ENCODE measurements at regions not wholly inside any gene's neighbourhood (a gene's known extent, or its start where the extent isn't known, plus 50 kb on each side); places are given as distances from the start of the nearest gene placed in this dataset.

DNA sequence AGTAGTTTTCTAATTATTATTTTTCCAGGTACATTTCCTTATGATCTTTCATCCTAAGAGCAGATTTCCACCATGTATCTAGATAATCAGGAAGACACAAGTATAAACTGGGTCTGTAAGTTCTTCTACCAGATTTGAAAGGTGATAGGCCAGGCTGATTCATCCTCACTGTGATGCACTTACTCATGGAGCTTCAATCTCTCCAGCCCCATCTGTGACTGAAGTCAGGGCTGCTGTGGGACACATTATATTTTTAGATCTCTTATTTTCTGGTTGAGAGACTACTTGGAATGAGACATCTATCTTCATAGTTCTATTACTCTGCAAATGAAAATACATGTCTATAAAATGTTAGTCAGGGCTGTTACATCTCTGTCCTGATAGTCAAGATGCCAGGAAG lies 85.5 kb upstream of the SLC25A13 start:
- H3K23ac ChIP-seq (ENCODE audit: insufficient read length, low read depth, low read length): no peak overlapping the region
- no peaks in the 10 kb centered on the region for H3K23me2 ChIP-seq (ENCODE audit: insufficient read length, low read depth, low read length, poor library complexity, severe bottlenecking)
- H3K9me3 Mint-ChIP-seq: peaks cover 0 to 2% of the 10 kb centered on the region in 2 experiments; a peak in 1 of 5 replicates
- no peak overlapping the region for H3K56ac ChIP-seq (ENCODE audit: insufficient read length, low read depth, low read length)
- peaks cover 4% of the 10 kb centered on the region for H3K27me3 Mint-ChIP-seq (ENCODE audit: low read depth)
- no peak overlapping the region for H2BK20ac ChIP-seq (ENCODE audit: low read depth, low read length, poor library complexity, severe bottlenecking)
- no peak overlapping the region for H3K9ac ChIP-seq (ENCODE audit: extremely low read depth, insufficient read length, low read length)
- H2AFZ ChIP-seq (ENCODE audit: low read length): no peak overlapping the region
- no peak overlapping the region for H4K8ac ChIP-seq (replicated peaks; ENCODE audit: insufficient read length, low read depth, low read length)
- no peak overlapping the region for H2BK120ac ChIP-seq (ENCODE audit: low read depth, low read length, poor library complexity, severe bottlenecking)
- H3K4me3 Mint-ChIP-seq: no peak overlapping the region
- H4K5ac ChIP-seq (ENCODE audit: insufficient read length, low read depth, low read length): no peak overlapping the region
- H3K9me3 ChIP-seq (ENCODE audit: control insufficient read depth, low read depth, low read length): no peaks in the 10 kb centered on the region
- no peaks in the 10 kb centered on the region; the same call in 1 of the 2 replicates for H3K27me3 ChIP-seq (ENCODE audit: insufficient read depth, low read length)
- no peak overlapping the region for H3T11ph ChIP-seq (ENCODE audit: low read length)
- H3K4ac ChIP-seq (ENCODE audit: low read depth, low read length): no peak overlapping the region
- H3K14ac ChIP-seq (ENCODE audit: insufficient read depth, low read length): no peak overlapping the region
- H2BK5ac ChIP-seq (ENCODE audit: insufficient read length, low read length): no peak overlapping the region
- no peaks in the 10 kb centered on the region for H3K4me1 ChIP-seq (ENCODE audit: insufficient read depth, low read length)
- no peaks in the 10 kb centered on the region for H4K20me1 ChIP-seq (ENCODE audit: control insufficient read depth, insufficient read depth, insufficient read length)
- no peaks in the 10 kb centered on the region for H3K79me2 ChIP-seq (ENCODE audit: insufficient read depth, low read length)
- no peak overlapping the region for H3K27ac ChIP-seq (ENCODE audit: insufficient read length, low read depth, low read length)
- no peak overlapping the region for H3K4me2 ChIP-seq (ENCODE audit: insufficient read depth, insufficient read length, low read length)
- H2BK12ac ChIP-seq (ENCODE audit: insufficient read length, low read depth, low read length): no peak overlapping the region
- TF ChIP-seq, protein P1, sequence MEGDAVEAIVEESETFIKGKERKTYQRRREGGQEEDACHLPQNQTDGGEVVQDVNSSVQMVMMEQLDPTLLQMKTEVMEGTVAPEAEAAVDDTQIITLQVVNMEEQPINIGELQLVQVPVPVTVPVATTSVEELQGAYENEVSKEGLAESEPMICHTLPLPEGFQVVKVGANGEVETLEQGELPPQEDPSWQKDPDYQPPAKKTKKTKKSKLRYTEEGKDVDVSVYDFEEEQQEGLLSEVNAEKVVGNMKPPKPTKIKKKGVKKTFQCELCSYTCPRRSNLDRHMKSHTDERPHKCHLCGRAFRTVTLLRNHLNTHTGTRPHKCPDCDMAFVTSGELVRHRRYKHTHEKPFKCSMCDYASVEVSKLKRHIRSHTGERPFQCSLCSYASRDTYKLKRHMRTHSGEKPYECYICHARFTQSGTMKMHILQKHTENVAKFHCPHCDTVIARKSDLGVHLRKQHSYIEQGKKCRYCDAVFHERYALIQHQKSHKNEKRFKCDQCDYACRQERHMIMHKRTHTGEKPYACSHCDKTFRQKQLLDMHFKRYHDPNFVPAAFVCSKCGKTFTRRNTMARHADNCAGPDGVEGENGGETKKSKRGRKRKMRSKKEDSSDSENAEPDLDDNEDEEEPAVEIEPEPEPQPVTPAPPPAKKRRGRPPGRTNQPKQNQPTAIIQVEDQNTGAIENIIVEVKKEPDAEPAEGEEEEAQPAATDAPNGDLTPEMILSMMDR (conservative IDR thresholded peaks at IDR 0.05): no peak
- H4K91ac ChIP-seq (ENCODE audit: insufficient read length, low read depth, low read length): no peak overlapping the region
- no peak overlapping the region for H3K18ac ChIP-seq (ENCODE audit: insufficient read length, low read depth, low read length)
- H2AK5ac ChIP-seq (ENCODE audit: insufficient read length, low read length): no peak overlapping the region
- no peak overlapping the region for H2BK15ac ChIP-seq (ENCODE audit: low read depth, low read length)
- no peaks in the 10 kb centered on the region for H3K36me3 Mint-ChIP-seq (ENCODE audit: insufficient read depth in 1 of 3, low read depth in 3 of 3)
- H3K4me1 Mint-ChIP-seq: no peaks in the 10 kb centered on the region
- H3K27ac Mint-ChIP-seq: no peak overlapping the region
- DNase-seq: no peak
- H3K79me1 ChIP-seq (ENCODE audit: insufficient read depth, low read depth, low read length, poor library complexity, severe bottlenecking): no peaks in the 10 kb centered on the region
